Fibroblast of mammary gland (primary cell): ENCODE measurements at regions not wholly inside any gene's neighbourhood (a gene's known extent, or its start where the extent isn't known, plus 50 kb on each side); places are given as distances from the start of the nearest gene placed in this dataset.

Experiments
- DNase-seq: peaks from one replicate; pipeline ENCODE4 v3.0.0-alpha.2; 2010; ENCODE audit warnings: low read depth
- H3K4me3 ChIP-seq: 2 replicates; pipeline ENCODE4 v1.5.1; 2011; ENCODE audit warnings: low read depth, mild to moderate bottlenecking, low read length, moderate library complexity; ENCODE audit not compliant: control insufficient read depth
- TF ChIP-seq, protein P1 (sequence below): conservative IDR thresholded peaks from 2 replicates; pipeline ENCODE4 v1.5.1; 2011; ENCODE audit warnings: low read depth, low read length, inconsistent platforms; ENCODE audit not compliant: control insufficient read depth, insufficient read depth

DNA sequence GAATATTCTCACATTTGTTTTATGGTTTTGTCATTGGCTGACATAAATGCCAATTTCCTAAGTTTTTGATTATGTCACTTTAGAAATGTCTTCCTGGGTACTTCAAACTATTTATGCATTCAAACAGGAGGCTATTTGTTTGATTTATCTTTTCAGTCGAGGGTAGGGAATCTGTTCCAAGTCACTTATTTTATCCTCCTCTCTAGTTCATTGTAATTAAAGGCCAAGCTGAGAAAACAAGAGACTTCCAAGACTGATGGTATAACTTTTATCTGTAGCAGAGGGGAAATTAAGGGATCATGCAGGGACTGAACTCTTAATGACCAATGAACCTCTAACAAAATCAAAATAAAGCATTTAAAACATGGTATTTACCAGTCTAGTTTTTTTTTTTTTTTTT is 968.4 kb downstream of the SORCS3 start:
- TF ChIP-seq, protein P1, sequence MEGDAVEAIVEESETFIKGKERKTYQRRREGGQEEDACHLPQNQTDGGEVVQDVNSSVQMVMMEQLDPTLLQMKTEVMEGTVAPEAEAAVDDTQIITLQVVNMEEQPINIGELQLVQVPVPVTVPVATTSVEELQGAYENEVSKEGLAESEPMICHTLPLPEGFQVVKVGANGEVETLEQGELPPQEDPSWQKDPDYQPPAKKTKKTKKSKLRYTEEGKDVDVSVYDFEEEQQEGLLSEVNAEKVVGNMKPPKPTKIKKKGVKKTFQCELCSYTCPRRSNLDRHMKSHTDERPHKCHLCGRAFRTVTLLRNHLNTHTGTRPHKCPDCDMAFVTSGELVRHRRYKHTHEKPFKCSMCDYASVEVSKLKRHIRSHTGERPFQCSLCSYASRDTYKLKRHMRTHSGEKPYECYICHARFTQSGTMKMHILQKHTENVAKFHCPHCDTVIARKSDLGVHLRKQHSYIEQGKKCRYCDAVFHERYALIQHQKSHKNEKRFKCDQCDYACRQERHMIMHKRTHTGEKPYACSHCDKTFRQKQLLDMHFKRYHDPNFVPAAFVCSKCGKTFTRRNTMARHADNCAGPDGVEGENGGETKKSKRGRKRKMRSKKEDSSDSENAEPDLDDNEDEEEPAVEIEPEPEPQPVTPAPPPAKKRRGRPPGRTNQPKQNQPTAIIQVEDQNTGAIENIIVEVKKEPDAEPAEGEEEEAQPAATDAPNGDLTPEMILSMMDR: no peak
- H3K4me3 ChIP-seq: no peak overlapping the region
- DNase-seq: no peak

DNA sequence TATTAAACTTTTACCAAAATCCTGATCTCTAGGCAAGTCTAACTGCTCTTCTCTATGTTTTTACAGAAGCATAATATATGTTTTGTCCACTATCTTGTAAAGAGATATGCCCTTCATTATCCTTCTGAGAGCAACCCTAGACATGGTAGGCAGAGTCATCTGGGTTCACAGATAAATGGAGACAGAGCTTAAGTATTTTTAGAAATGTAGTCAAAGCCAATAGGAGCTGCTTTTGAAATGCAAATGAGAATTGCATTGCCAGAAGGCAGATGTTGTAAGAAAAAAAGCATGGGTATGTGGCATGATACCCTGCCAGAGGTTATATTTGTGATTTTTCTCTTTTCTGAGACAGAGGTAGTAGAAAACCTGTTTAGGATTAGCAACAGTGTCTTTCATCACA is 964.8 kb downstream of the SORCS3 start:
- no peak overlapping the region for H3K4me3 ChIP-seq
- TF ChIP-seq, protein P1: no peak
- DNase-seq: no peak

DNA sequence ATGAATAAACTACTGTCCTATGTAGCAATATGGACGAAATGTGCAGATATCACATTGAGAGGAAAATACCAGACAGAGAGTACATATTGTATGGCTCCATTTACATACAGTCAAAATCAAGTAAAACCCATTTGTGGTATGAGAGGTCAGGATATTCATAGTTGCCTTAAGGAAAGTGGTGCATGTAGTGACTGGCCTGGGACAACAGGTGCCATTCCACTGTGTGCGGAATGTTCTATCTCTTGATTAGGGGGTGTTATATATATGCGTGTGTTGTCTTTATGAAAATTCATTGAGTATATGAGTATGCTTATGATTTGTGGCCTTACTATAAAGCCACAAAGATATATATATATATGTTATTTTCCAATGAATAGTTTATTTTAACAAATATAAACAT is 964.0 kb downstream of the SORCS3 start:
- no peak overlapping the region for H3K4me3 ChIP-seq
- DNase-seq: no peak
- TF ChIP-seq, protein P1: no peak

DNA sequence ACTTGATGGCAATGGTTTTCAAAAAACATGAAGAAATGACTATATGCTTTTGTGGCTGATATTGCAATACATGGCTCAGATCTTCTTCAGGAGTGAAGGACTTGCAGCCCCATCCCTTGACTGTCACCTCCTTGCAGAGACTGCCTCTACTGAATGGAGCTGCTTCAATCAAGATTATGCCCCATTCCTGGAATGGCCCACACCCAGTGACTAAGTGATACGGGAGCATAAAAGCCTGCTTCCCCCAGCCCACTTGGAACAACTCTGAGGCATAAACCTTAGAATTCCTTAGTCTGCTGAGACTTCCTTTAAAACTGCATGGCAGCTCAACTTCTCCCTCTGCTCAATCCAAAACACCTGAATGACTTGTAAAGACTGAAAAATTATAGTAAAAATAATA is 957.1 kb downstream of the SORCS3 start:
- TF ChIP-seq, protein P1: no peak
- no peak overlapping the region for H3K4me3 ChIP-seq
- no peak for DNase-seq

DNA sequence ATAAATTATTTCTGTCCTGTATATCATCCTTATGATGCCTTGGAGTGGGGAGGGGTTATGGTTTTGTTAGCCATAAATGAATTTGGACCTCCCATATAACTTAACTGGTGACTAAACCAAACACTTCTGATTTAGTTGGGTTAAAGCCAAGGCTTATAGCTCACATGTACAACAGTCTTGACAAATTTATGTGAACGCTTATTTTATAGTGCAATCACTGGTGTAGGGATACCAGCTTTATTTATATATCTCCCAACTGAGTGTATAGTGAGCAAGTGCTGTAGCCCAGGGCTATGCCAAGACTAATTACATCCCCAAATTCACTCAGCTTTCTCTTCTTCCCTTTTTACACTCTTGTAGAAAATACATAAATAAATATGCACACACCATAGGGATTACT is 956.2 kb downstream of the SORCS3 start:
- H3K4me3 ChIP-seq: no peak overlapping the region
- no peak for DNase-seq
- TF ChIP-seq, protein P1: no peak

DNA sequence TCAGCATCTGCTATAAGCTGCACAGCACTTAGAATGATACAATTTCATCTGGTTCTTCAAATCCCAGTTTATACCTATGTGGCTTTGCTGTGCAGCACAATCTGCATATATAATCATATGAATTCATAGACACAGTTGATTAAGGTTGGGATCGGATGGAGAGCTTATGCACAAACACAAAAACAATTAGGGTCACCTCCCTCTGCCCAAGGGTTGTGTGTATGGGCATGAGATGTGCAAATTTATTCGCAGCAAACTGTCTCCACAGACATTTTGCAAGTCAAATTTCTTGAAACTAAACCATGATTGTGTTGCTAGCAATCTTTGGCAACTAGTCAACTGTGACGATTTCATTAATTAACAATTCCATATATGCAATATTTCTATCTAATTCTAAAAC is 955.7 kb downstream of the SORCS3 start:
- H3K4me3 ChIP-seq: no peak overlapping the region
- DNase-seq: no peak
- TF ChIP-seq, protein P1: no peak

DNA sequence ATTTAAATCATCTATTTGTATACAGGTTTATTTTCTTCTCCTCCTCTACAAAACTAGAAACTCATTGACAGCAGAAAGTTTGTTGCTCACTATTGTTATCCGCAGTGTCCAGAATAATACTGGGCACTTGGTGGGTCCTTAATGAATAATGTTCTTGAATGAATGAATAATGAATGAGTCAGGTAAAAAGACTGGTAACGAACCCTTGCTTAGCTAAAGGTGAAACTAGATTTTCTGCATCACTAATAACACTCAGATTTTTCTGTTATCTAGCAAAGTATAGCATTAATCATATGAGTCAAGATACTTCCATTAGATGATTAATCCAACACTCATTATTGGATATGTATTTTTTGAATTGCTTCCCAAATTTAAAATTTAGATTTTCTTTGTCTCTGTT is 953.2 kb downstream of the SORCS3 start:
- H3K4me3 ChIP-seq: no peak overlapping the region
- TF ChIP-seq, protein P1: no peak
- no peak for DNase-seq
